ENCODE measurements at regions not wholly inside any gene's neighbourhood (a gene's known extent, or its start where the extent isn't known, plus 50 kb on each side); places are given as distances from the start of the nearest gene placed in this dataset.

DNA sequence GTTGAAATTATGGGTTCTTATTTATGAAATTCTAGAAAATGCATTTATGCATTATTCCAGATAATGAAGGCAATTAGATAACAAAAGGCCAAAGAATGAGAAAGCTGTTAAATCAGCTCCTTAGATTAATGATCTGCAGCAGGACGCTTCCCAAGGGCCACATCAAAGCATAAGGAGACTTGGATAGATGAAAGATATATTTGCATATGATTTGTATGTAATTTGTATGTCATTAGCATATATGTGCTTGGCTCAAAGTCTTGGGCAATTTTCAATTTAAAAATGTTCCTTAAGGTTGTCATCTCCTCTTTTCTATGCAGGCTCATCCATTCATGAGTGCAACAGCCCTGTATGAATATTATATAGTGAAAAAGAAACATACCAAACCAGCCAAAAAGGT lies 126.8 kb upstream of the IRS2 start:
- DNase-seq (ENCODE audit: low read depth in 1 of 2, low spot score in 2 of 2) (no peak), FAIRE-seq (no peak)
- Histone ChIP-seq H3K18ac (ENCODE audit: extremely low read depth, low read length) (no peak overlapping the region), H2BK120ac (replicated peaks; ENCODE audit: low read depth, low read length) (no peak overlapping the region), H3K79me1 (ENCODE audit: low read depth, low read length) (no peaks in the 10 kb centered on the region), H3K23me2 (ENCODE audit: low read depth, low read length) (no peaks in the 10 kb centered on the region), H3K4ac (replicated peaks; ENCODE audit: insufficient read length, low read depth, low read length) (no peak overlapping the region), H3K9ac (replicated peaks in 1 of 4; ENCODE audit: extremely low read depth in 1 of 4, low read depth in 3 of 4, low read length in 3 of 4) (no peak overlapping the region), H3K4me1 (replicated peaks in 1 of 4; ENCODE audit: control insufficient read depth in 3 of 4, insufficient read depth in 4 of 4, low read length in 3 of 4) (no peaks in the 10 kb centered on the region), H2AK5ac (ENCODE audit: low read depth, low read length) (no peak overlapping the region), H3K4me3 (ENCODE audit: extremely low read depth in 1 of 4, insufficient read depth in 2 of 4, low read depth in 3 of 4, low read length in 4 of 4) (no peak overlapping the region), H3K27ac (ENCODE audit: low read depth, low read length) (no peak overlapping the region), H3K36me3 (ENCODE audit: control insufficient read depth in 2 of 4, insufficient read depth in 4 of 4, low read length in 3 of 4) (no peaks in the 10 kb centered on the region), H2BK12ac (ENCODE audit: low read depth, low read length) (no peak overlapping the region), H2BK15ac (ENCODE audit: low read length) (no peak overlapping the region), H4K20me1 (replicated peaks in 1 of 2; ENCODE audit: control insufficient read depth in 1 of 2, insufficient read depth in 2 of 2, low read length in 2 of 2) (no peaks in the 10 kb centered on the region), H2BK5ac (ENCODE audit: low read depth, low read length) (no peak overlapping the region), H2AFZ (ENCODE audit: low read length) (no peak overlapping the region), H3K23ac (ENCODE audit: insufficient read length) (no peak overlapping the region), H3K56ac (replicated peaks; ENCODE audit: insufficient read length, low read depth, low read length) (no peak overlapping the region), H2BK20ac (ENCODE audit: low read length) (no peak overlapping the region), H4K5ac (ENCODE audit: insufficient read length, low read depth, low read length) (no peak overlapping the region), H4K8ac (ENCODE audit: extremely low read depth, insufficient read depth, low read length) (no peak overlapping the region), H3K4me2 (ENCODE audit: insufficient read depth in 1 of 2, low read depth in 2 of 2, low read length in 2 of 2) (no peak overlapping the region), H3K9me3 (ENCODE audit: insufficient read depth in 2 of 2, low read depth in 1 of 2, low read length in 1 of 2) (no peaks in the 10 kb centered on the region; a peak in 1 of 4 replicates), H4K91ac (replicated peaks; ENCODE audit: insufficient read length, low read length) (no peak overlapping the region), H3K79me2 (ENCODE audit: control insufficient read depth in 1 of 2, insufficient read depth in 2 of 2, low read length in 2 of 2) (no peaks in the 10 kb centered on the region), H3K14ac (ENCODE audit: insufficient read length) (no peak overlapping the region), H3K27me3 (replicated peaks in 1 of 4; ENCODE audit: control insufficient read depth in 3 of 4, extremely low read depth in 1 of 4, insufficient read depth in 3 of 4, low read length in 3 of 4) (no peaks in the 10 kb centered on the region)
- POLR2A ChIA-PET (ENCODE audit: partially characterized antibody) = no interaction called here
- WGBS, 2 experiments (ENCODE audit: extremely low coverage in 1 of 2, insufficient coverage in 1 of 2, insufficient read length in 1 of 2, insufficient replicate concordance in 2 of 2, low coverage in 1 of 2, low lambda C conversion rate in 2 of 2, missing lambda C conversion rate in 1 of 2) = 79% methylated on average over 1 of the region's 1 CpG; no CpG with 5 or more reads in 1 of the 2 experiments
- TF ChIP-seq SP4 (IDR thresholded peaks at IDR 0.05; ENCODE audit: low read length) = no peak
- TF ChIP-seq, protein P1, sequence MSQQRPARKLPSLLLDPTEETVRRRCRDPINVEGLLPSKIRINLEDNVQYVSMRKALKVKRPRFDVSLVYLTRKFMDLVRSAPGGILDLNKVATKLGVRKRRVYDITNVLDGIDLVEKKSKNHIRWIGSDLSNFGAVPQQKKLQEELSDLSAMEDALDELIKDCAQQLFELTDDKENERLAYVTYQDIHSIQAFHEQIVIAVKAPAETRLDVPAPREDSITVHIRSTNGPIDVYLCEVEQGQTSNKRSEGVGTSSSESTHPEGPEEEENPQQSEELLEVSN (IDR thresholded peaks at IDR 0.05) = no peak
- CTCF ChIA-PET (ENCODE audit: partially characterized antibody) = interaction anchor here (0.6 kb wide), 1 partner anchor 145 kb away, joined by 7 read pairs; no protein-coding TSS in a partner anchor

All from H1 (cell line).